ENCODE measurements at regions not wholly inside any gene's neighbourhood (a gene's known extent, or its start where the extent isn't known, plus 50 kb on each side); places are given as distances from the start of the nearest gene placed in this dataset.

DNA sequence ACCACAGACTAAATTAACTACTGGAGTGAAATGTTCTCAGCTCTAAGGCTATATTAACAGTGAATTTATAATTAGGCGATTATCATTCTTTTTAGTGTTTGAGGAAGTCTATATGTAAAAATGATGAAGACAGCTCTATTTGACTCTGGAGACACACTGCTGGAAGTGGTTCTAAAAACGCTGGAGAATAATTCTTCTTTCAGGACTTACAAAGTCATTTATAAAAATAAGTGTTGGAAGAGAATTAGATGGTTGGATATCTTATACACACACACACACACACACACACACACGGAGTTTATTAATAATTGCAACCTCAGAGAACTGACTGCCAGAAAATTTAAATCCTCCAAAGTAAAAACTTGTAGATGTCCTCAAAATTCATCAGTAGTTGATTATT lies 1171.3 kb downstream of the EFNB2 start:
- Mint-ChIP-seq H3K27ac (no peak overlapping the region), H3K9me3 (no peaks in the 10 kb centered on the region), H3K4me1 (peaks cover 21% of the 10 kb centered on the region), H3K4me3 (no peak overlapping the region), H3K27me3 (ENCODE audit: insufficient read depth, low read depth, poor library complexity) (no peaks in the 10 kb centered on the region), H3K36me3 (ENCODE audit: low read depth) (no peaks in the 10 kb centered on the region)
- Histone ChIP-seq H3K27ac (ENCODE audit: low read depth) (no peak overlapping the region), H3K79me2 (replicated peaks; ENCODE audit: insufficient read depth) (no peaks in the 10 kb centered on the region), H2AFZ (no peak overlapping the region), H3K4me1 (ENCODE audit: insufficient read depth) (peaks cover 19% of the 10 kb centered on the region), H3K4me2 (no peak overlapping the region), H3F3A (replicated peaks; ENCODE audit: low read depth) (no peaks in the 10 kb centered on the region), H3K36me3 (ENCODE audit: insufficient read depth) (no peaks in the 10 kb centered on the region), H3K9me2 (ENCODE audit: insufficient read depth) (no peaks in the 10 kb centered on the region), H4K20me1 (replicated peaks; ENCODE audit: insufficient read depth) (no peaks in the 10 kb centered on the region), H3K4me3 (no peak overlapping the region), H3K27me3 (ENCODE audit: insufficient read depth) (no peaks in the 10 kb centered on the region)
- DNase-seq (ENCODE audit: low spot score): no peak
- ATAC-seq: no peak
- TF ChIP-seq EZH2 (IDR thresholded peaks at IDR 0.05; ENCODE audit: low read depth, unreplicated experiment) (no peak), STAT1 (IDR thresholded peaks at IDR 0.05; ENCODE audit: unreplicated experiment) (no peak)
- TF ChIP-seq, protein P1, sequence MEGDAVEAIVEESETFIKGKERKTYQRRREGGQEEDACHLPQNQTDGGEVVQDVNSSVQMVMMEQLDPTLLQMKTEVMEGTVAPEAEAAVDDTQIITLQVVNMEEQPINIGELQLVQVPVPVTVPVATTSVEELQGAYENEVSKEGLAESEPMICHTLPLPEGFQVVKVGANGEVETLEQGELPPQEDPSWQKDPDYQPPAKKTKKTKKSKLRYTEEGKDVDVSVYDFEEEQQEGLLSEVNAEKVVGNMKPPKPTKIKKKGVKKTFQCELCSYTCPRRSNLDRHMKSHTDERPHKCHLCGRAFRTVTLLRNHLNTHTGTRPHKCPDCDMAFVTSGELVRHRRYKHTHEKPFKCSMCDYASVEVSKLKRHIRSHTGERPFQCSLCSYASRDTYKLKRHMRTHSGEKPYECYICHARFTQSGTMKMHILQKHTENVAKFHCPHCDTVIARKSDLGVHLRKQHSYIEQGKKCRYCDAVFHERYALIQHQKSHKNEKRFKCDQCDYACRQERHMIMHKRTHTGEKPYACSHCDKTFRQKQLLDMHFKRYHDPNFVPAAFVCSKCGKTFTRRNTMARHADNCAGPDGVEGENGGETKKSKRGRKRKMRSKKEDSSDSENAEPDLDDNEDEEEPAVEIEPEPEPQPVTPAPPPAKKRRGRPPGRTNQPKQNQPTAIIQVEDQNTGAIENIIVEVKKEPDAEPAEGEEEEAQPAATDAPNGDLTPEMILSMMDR (conservative IDR thresholded peaks at IDR 0.05; ENCODE audit: low read depth in 2 of 2): no peak
- TF ChIP-seq, protein P2, sequence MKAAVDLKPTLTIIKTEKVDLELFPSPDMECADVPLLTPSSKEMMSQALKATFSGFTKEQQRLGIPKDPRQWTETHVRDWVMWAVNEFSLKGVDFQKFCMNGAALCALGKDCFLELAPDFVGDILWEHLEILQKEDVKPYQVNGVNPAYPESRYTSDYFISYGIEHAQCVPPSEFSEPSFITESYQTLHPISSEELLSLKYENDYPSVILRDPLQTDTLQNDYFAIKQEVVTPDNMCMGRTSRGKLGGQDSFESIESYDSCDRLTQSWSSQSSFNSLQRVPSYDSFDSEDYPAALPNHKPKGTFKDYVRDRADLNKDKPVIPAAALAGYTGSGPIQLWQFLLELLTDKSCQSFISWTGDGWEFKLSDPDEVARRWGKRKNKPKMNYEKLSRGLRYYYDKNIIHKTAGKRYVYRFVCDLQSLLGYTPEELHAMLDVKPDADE (IDR thresholded peaks at IDR 0.05): no peak

DNA sequence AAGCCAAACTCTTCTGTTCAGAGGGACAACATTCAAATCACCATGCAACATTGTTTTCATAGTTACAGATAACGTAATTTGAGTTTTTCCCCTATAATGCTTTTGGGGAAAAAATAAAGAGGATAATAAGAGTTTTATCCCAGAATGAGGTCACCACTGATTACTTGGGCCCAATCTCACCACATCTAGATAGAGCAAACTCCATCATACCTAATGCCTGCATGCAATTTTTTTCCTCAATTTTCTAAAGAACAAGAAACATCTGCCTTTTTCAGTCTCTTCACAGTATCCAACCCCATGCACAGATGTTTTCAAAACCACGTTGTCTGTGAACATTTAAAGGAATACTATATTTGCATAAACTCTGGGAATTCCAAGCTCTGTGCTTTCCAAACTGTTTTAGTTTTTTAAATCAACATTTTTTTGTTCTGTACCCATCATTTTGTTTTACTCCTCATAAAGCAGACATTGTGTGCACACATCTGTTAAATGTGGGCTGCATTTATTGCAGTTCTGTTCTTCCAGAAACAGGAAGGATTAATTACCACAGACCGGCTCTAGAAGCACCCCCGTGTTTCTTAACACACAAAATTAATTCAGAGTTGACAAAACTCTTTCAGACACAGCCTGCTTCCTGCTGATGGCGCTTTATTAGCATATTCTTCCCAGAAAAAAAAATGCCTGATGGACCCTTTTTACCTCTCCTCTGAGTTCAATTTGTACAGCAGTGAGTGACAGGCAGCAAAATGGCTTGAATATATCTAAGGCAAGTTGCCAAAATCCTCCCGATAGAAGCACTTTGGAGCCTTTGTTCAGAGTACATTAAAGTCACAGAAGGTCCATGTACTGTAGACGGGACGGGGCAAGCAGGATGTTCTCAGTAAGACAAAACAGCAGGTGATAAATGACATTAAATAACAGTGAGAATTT lies 1171.9 kb downstream of the EFNB2 start:
- Histone ChIP-seq H3K4me3 (no peak overlapping the region), H2AFZ (no peak overlapping the region; the same call in 1 of the 2 replicates), H3F3A (replicated peaks; ENCODE audit: low read depth) (no peaks in the 10 kb centered on the region), H3K4me1 (ENCODE audit: insufficient read depth) (peaks cover 19% of the 10 kb centered on the region), H3K9me2 (ENCODE audit: insufficient read depth) (no peaks in the 10 kb centered on the region), H3K27me3 (ENCODE audit: insufficient read depth) (no peaks in the 10 kb centered on the region), H3K79me2 (replicated peaks; ENCODE audit: insufficient read depth) (no peaks in the 10 kb centered on the region), H3K36me3 (ENCODE audit: insufficient read depth) (no peaks in the 10 kb centered on the region), H3K27ac (ENCODE audit: low read depth) (no peak overlapping the region), H4K20me1 (replicated peaks; ENCODE audit: insufficient read depth) (no peaks in the 10 kb centered on the region), H3K4me2 (no peak overlapping the region)
- 0 out of 3 replicates have a peak, but pooled peaks cover 3% of the 10 kb centered on the region for H3K9me3 Mint-ChIP-seq
- H3K27ac Mint-ChIP-seq: 0 out of 2 replicates have a peak overlapping the region, but pooled peaks have one; percentile 30
- peaks cover 21% of the 10 kb centered on the region for H3K4me1 Mint-ChIP-seq
- no peak overlapping the region for H3K4me3 Mint-ChIP-seq
- no peaks in the 10 kb centered on the region for H3K27me3 Mint-ChIP-seq (ENCODE audit: insufficient read depth, low read depth, poor library complexity)
- H3K36me3 Mint-ChIP-seq (ENCODE audit: low read depth): peaks cover 2% of the 10 kb centered on the region; the same call in 1 of the 3 replicates
- ATAC-seq (no peak), DNase-seq (ENCODE audit: low spot score) (no peak)
- TF ChIP-seq EZH2phosphoT487 (IDR thresholded peaks at IDR 0.05; ENCODE audit: unreplicated experiment): no peak
- no peak for TF ChIP-seq JUNB (IDR thresholded peaks at IDR 0.05; ENCODE audit: unreplicated experiment)
- TF ChIP-seq, protein P3, sequence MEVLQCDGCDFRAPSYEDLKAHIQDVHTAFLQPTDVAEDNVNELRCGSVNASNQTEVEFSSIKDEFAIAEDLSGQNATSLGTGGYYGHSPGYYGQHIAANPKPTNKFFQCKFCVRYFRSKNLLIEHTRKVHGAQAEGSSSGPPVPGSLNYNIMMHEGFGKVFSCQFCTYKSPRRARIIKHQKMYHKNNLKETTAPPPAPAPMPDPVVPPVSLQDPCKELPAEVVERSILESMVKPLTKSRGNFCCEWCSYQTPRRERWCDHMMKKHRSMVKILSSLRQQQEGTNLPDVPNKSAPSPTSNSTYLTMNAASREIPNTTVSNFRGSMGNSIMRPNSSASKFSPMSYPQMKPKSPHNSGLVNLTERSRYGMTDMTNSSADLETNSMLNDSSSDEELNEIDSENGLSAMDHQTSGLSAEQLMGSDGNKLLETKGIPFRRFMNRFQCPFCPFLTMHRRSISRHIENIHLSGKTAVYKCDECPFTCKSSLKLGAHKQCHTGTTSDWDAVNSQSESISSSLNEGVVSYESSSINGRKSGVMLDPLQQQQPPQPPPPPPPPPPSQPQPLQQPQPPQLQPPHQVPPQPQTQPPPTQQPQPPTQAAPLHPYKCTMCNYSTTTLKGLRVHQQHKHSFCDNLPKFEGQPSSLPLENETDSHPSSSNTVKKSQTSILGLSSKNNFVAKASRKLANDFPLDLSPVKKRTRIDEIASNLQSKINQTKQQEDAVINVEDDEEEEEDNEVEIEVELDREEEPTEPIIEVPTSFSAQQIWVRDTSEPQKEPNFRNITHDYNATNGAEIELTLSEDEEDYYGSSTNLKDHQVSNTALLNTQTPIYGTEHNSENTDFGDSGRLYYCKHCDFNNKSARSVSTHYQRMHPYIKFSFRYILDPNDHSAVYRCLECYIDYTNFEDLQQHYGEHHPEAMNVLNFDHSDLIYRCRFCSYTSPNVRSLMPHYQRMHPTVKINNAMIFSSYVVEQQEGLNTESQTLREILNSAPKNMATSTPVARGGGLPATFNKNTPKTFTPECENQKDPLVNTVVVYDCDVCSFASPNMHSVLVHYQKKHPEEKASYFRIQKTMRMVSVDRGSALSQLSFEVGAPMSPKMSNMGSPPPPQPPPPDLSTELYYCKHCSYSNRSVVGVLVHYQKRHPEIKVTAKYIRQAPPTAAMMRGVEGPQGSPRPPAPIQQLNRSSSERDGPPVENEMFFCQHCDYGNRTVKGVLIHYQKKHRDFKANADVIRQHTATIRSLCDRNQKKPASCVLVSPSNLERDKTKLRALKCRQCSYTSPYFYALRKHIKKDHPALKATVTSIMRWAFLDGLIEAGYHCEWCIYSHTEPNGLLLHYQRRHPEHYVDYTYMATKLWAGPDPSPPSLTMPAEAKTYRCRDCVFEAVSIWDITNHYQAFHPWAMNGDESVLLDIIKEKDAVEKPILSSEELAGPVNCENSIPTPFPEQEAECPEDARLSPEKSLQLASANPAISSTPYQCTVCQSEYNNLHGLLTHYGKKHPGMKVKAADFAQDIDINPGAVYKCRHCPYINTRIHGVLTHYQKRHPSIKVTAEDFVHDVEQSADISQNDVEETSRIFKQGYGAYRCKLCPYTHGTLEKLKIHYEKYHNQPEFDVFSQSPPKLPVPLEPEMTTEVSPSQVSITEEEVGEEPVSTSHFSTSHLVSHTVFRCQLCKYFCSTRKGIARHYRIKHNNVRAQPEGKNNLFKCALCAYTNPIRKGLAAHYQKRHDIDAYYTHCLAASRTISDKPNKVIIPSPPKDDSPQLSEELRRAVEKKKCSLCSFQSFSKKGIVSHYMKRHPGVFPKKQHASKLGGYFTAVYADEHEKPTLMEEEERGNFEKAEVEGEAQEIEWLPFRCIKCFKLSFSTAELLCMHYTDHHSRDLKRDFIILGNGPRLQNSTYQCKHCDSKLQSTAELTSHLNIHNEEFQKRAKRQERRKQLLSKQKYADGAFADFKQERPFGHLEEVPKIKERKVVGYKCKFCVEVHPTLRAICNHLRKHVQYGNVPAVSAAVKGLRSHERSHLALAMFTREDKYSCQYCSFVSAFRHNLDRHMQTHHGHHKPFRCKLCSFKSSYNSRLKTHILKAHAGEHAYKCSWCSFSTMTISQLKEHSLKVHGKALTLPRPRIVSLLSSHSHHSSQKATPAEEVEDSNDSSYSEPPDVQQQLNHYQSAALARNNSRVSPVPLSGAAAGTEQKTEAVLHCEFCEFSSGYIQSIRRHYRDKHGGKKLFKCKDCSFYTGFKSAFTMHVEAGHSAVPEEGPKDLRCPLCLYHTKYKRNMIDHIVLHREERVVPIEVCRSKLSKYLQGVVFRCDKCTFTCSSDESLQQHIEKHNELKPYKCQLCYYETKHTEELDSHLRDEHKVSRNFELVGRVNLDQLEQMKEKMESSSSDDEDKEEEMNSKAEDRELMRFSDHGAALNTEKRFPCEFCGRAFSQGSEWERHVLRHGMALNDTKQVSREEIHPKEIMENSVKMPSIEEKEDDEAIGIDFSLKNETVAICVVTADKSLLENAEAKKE (CRISPR knock-in tag; IDR thresholded peaks at IDR 0.05): no peak

Data from GM23338 (cell line).